Tibial artery (tissue), 4 donors: ENCODE measurements at regions not wholly inside any gene's neighbourhood (a gene's known extent, or its start where the extent isn't known, plus 50 kb on each side); places are given as distances from the start of the nearest gene placed in this dataset.
A peak's percentile ranks its signal among the peaks of the same experiment; 100 is the strongest.

Source experiments
- DNase-seq, 2 donors: peaks; one replicate each; pipeline ENCODE4 v3.0.0-alpha.2; 2019
- H3K27ac ChIP-seq, 2 donors: fragments of 200-600 bp; sonication (generic) in 1 of 2; 1 replicate in 1 of 2; 2 replicates in 1 of 2; pipeline ENCODE4 v1.5.1; 2018 to 2019; ENCODE audit warnings: mild to moderate bottlenecking in 1 of 2
- H3K27me3 ChIP-seq, 2 donors: fragments of 200-600 bp; sonication (generic) in 1 of 2; one replicate each; pipeline versions ENCODE4 v1.5.1 to v1.6.0; 2016 to 2019
- H3K36me3 ChIP-seq, 3 donors: fragments of 200-600 bp; sonication (generic) in 2 of 3; one replicate each; pipeline ENCODE4 v1.5.1; 2016 to 2019; ENCODE audit warnings: mild to moderate bottlenecking in 2 of 3
- H3K4me1 ChIP-seq, 4 donors: fragments of 200-600 bp; sonication (generic) in 2 of 4; 1 replicate in 3 of 4; 2 replicates in 1 of 4; pipeline ENCODE4 v1.5.1; 2016 to 2019
- H3K4me3 ChIP-seq, 2 donors: fragments of 200-600 bp; sonication (generic) in 1 of 2; 1 replicate in 1 of 2; 2 replicates in 1 of 2; pipeline ENCODE4 v1.5.1; 2018 to 2019; ENCODE audit warnings: mild to moderate bottlenecking in 2 of 2
- H3K9me3 ChIP-seq, 3 donors: fragments of 200-600 bp; sonication (generic) in 1 of 3; one replicate each; pipeline ENCODE4 v1.5.1; 2016 to 2019
- CTCF ChIP-seq, 2 experiments: fragments of 200-600 bp in 1 of 2; fragments of 450-650 bp in 1 of 2; IDR thresholded peaks; one replicate each; pipeline ENCODE4 v1.5.1; 2017 to 2019; ENCODE audit warnings: antibody characterized with exemption in 2 of 2, mild to moderate bottlenecking in 1 of 2, moderate library complexity in 1 of 2
- intact Hi-C: fragments of 100-400 bp; cut with DNase I; formaldehyde crosslinking; loops from one replicate; pipeline ENCODE4 v1.15.0; 2023; ENCODE audit warnings: low total_unique reads

- intact Hi-C loops, result no loop called here
- Histone ChIP-seq H3K36me3 (no peaks in the 10 kb centered on the region), H3K9me3 (no peaks in the 10 kb centered on the region), H3K27ac (no peak overlapping the region), H3K27me3 (no peaks in the 10 kb centered on the region), H3K4me3 (no peak overlapping the region), H3K4me1 (peaks cover 0 to 34% (median 10%) of the 10 kb centered on the region in 4 donors)
- TF ChIP-seq CTCF (IDR thresholded peaks at IDR 0.05), result no peak
- DNase-seq, result no peak
These were observed 65.1 kb upstream of the CD44 start for GRCh38 chr11:35073691-35074419.

- DNase-seq, result no peak
- intact Hi-C loops, result no loop called here
- no peak for TF ChIP-seq CTCF (IDR thresholded peaks at IDR 0.05)
- peaks cover 0 to 34% (median 10%) of the 10 kb centered on the region in 4 donors for H3K4me1 ChIP-seq
- peak overlapping the region in 1 of 2 donors; percentile 7 for H3K27ac ChIP-seq
- no peak overlapping the region for H3K4me3 ChIP-seq
- no peaks in the 10 kb centered on the region for H3K9me3 ChIP-seq
- H3K27me3 ChIP-seq, result no peaks in the 10 kb centered on the region
- H3K36me3 ChIP-seq, result no peaks in the 10 kb centered on the region
These were observed 62.5 kb upstream of the CD44 start for GRCh38 chr11:35076201-35077100.

GRCh38 chr11:35077709-35078469 is 61.1 kb upstream of the CD44 start:
- Histone ChIP-seq H3K27ac (no peak overlapping the region), H3K4me1 (peaks cover 0 to 47% (median 20%) of the 10 kb centered on the region in 4 donors), H3K36me3 (no peaks in the 10 kb centered on the region), H3K9me3 (no peaks in the 10 kb centered on the region), H3K27me3 (no peaks in the 10 kb centered on the region), H3K4me3 (no peak overlapping the region)
- DNase-seq, result no peak
- no peak for TF ChIP-seq CTCF (IDR thresholded peaks at IDR 0.05)
- intact Hi-C loops, result no loop called here

- H3K4me3 ChIP-seq, result no peak overlapping the region
- intact Hi-C loops, result no loop called here
These were observed 60.6 kb upstream of the CD44 start for GRCh38 chr11:35078470-35078735.

More at GRCh38 chr11:35078470-35078735, 60.6 kb upstream of the CD44 start:
- Histone ChIP-seq H3K27me3 (no peaks in the 10 kb centered on the region), H3K4me1 (peaks cover 0 to 51% (median 22%) of the 10 kb centered on the region in 4 donors), H3K36me3 (no peaks in the 10 kb centered on the region), H3K27ac (no peak overlapping the region), H3K9me3 (no peaks in the 10 kb centered on the region)
- TF ChIP-seq CTCF (IDR thresholded peaks at IDR 0.05), result no peak
- no peak for DNase-seq
